ENCODE measurements at regions not wholly inside any gene's neighbourhood (a gene's known extent, or its start where the extent isn't known, plus 50 kb on each side); places are given as distances from the start of the nearest gene placed in this dataset.
"Not testable (repeated sequence)": the region's sequence is repeated elsewhere in the genome, so short reads cannot be mapped to it uniquely, and the experiment has no call there.

DNA sequence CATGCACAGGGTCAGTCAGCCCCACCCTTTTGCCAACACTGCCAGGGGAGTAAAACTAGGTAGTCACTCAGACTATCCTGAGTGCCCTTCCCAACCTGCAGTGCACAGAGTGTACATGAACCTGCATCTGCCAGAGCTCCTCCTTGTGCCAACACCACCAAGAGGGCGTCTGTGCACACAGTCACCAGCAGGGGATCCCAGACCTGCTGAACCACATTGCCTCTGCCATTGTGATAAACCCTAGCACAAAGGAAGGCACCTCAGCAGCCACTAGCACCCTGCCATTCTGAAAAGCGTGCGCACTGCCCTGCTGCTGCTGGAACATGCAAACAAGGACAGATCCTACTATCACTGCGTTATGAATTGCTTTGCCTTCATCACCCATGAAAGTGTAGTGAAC, 247.8 kb upstream of the POU3F4 start:
- 73% methylated on average over 4 of the region's 4 CpGs for WGBS
- no peaks in the 10 kb centered on the region for H3K27me3 ChIP-seq (ENCODE audit: control insufficient read depth in 4 of 4, insufficient read depth in 4 of 4, low read length in 3 of 4)
- no peak for DNase-seq (ENCODE audit: low spot score)
- H3K9ac ChIP-seq (ENCODE audit: low read depth in 1 of 2, low read length in 2 of 2): no peak overlapping the region
- no peaks in the 10 kb centered on the region for H3K9me3 ChIP-seq (ENCODE audit: control insufficient read depth in 4 of 4, low read length in 3 of 4)
- TF ChIP-seq JUND (IDR thresholded peaks at IDR 0.05): no peak
- TF ChIP-seq, protein P1, sequence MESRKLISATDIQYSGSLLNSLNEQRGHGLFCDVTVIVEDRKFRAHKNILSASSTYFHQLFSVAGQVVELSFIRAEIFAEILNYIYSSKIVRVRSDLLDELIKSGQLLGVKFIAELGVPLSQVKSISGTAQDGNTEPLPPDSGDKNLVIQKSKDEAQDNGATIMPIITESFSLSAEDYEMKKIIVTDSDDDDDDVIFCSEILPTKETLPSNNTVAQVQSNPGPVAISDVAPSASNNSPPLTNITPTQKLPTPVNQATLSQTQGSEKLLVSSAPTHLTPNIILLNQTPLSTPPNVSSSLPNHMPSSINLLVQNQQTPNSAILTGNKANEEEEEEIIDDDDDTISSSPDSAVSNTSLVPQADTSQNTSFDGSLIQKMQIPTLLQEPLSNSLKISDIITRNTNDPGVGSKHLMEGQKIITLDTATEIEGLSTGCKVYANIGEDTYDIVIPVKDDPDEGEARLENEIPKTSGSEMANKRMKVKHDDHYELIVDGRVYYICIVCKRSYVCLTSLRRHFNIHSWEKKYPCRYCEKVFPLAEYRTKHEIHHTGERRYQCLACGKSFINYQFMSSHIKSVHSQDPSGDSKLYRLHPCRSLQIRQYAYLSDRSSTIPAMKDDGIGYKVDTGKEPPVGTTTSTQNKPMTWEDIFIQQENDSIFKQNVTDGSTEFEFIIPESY (IDR thresholded peaks at IDR 0.05): no peak
- no peak for TF ChIP-seq EGR1 (IDR thresholded peaks at IDR 0.05; ENCODE audit: low read depth in 2 of 2)
- H3K4me3 ChIP-seq (ENCODE audit: low read depth in 1 of 3, low read length in 3 of 3): no peak overlapping the region
- H3K4me1 ChIP-seq (ENCODE audit: control insufficient read depth in 4 of 4, insufficient read depth in 4 of 4, low read length in 3 of 4): no peaks in the 10 kb centered on the region
- no peaks in the 10 kb centered on the region for H3K36me3 ChIP-seq (ENCODE audit: control insufficient read depth in 4 of 4, insufficient read depth in 3 of 4, low read depth in 1 of 4, low read length in 3 of 4)
- H3K27ac ChIP-seq (ENCODE audit: low read depth in 1 of 2, low read length in 2 of 2): no peak overlapping the region

GRCh38 chrX:83262218-83262617, 245.9 kb upstream of the POU3F4 start:
- not testable (repeated sequence) for H3K4me3 ChIP-seq (ENCODE audit: low read depth in 1 of 3, low read length in 3 of 3); DNase-seq (ENCODE audit: low spot score); H3K36me3 ChIP-seq (ENCODE audit: control insufficient read depth in 4 of 4, insufficient read depth in 3 of 4, low read depth in 1 of 4, low read length in 3 of 4); H3K4me1 ChIP-seq (ENCODE audit: control insufficient read depth in 4 of 4, insufficient read depth in 4 of 4, low read length in 3 of 4); H3K27me3 ChIP-seq (ENCODE audit: control insufficient read depth in 4 of 4, insufficient read depth in 4 of 4, low read length in 3 of 4); H3K27ac ChIP-seq (ENCODE audit: low read depth in 1 of 2, low read length in 2 of 2); H3K9ac ChIP-seq (ENCODE audit: low read depth in 1 of 2, low read length in 2 of 2); H3K9me3 ChIP-seq (ENCODE audit: control insufficient read depth in 4 of 4, low read length in 3 of 4)
- 86% methylated on average over 1 of the region's 1 CpG for WGBS

DNA sequence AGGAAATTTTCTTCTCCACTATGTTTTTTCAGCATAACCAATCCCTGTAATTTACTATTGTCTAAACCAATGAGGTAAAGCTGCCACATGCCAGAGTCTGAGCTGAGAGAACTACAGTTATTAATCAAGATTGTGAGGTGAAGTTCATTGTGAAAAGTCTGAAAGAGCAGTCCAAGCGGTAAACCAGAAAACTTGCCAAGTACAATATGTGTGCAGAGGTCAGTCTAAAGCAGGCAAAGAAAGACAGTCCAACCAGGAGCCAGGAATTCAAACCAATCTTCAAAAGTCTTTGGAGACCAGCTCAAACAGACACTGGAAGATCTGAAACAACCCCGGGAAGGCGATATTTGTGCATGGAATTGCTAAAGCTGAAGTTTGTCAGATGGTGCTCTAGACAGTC, 229.1 kb upstream of the POU3F4 start:
- Histone ChIP-seq H3K4me1 (ENCODE audit: control insufficient read depth in 4 of 4, insufficient read depth in 4 of 4, low read length in 3 of 4) (no peaks in the 10 kb centered on the region), H3K4me3 (ENCODE audit: low read depth in 1 of 3, low read length in 3 of 3) (no peak overlapping the region)
- no peak for DNase-seq (ENCODE audit: low spot score)

More for the DNA sequence above, 229.1 kb upstream of the POU3F4 start:
- TF ChIP-seq HNF4G (IDR thresholded peaks at IDR 0.05) (no peak), FOXA2 (IDR thresholded peaks at IDR 0.05) (no peak), FOXA1 (IDR thresholded peaks at IDR 0.05) (no peak), EGR1 (IDR thresholded peaks at IDR 0.05; ENCODE audit: low read depth in 2 of 2) (no peak), GABPA (IDR thresholded peaks at IDR 0.05 in 1 of 2, conservative IDR thresholded peaks at IDR 0.05 in 1 of 2) (no peak), JUND (IDR thresholded peaks at IDR 0.05) (no peak), YY1 (IDR thresholded peaks at IDR 0.05) (no peak), HNF4A (conservative IDR thresholded peaks at IDR 0.05) (no peak), SP1 (IDR thresholded peaks at IDR 0.05) (no peak), RAD21 (IDR thresholded peaks at IDR 0.05) (no peak), TAF1 (conservative IDR thresholded peaks at IDR 0.05) (no peak)
- TF ChIP-seq, protein P1 (IDR thresholded peaks at IDR 0.05): no peak
- TF ChIP-seq, protein P2, sequence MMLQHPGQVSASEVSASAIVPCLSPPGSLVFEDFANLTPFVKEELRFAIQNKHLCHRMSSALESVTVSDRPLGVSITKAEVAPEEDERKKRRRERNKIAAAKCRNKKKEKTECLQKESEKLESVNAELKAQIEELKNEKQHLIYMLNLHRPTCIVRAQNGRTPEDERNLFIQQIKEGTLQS (IDR thresholded peaks at IDR 0.05): no peak
- TF ChIP-seq, protein P3, sequence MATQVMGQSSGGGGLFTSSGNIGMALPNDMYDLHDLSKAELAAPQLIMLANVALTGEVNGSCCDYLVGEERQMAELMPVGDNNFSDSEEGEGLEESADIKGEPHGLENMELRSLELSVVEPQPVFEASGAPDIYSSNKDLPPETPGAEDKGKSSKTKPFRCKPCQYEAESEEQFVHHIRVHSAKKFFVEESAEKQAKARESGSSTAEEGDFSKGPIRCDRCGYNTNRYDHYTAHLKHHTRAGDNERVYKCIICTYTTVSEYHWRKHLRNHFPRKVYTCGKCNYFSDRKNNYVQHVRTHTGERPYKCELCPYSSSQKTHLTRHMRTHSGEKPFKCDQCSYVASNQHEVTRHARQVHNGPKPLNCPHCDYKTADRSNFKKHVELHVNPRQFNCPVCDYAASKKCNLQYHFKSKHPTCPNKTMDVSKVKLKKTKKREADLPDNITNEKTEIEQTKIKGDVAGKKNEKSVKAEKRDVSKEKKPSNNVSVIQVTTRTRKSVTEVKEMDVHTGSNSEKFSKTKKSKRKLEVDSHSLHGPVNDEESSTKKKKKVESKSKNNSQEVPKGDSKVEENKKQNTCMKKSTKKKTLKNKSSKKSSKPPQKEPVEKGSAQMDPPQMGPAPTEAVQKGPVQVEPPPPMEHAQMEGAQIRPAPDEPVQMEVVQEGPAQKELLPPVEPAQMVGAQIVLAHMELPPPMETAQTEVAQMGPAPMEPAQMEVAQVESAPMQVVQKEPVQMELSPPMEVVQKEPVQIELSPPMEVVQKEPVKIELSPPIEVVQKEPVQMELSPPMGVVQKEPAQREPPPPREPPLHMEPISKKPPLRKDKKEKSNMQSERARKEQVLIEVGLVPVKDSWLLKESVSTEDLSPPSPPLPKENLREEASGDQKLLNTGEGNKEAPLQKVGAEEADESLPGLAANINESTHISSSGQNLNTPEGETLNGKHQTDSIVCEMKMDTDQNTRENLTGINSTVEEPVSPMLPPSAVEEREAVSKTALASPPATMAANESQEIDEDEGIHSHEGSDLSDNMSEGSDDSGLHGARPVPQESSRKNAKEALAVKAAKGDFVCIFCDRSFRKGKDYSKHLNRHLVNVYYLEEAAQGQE (IDR thresholded peaks at IDR 0.05): no peak
- TF ChIP-seq, protein P4, sequence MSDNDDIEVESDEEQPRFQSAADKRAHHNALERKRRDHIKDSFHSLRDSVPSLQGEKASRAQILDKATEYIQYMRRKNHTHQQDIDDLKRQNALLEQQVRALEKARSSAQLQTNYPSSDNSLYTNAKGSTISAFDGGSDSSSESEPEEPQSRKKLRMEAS (IDR thresholded peaks at IDR 0.05): no peak
- TF ChIP-seq, protein P5, sequence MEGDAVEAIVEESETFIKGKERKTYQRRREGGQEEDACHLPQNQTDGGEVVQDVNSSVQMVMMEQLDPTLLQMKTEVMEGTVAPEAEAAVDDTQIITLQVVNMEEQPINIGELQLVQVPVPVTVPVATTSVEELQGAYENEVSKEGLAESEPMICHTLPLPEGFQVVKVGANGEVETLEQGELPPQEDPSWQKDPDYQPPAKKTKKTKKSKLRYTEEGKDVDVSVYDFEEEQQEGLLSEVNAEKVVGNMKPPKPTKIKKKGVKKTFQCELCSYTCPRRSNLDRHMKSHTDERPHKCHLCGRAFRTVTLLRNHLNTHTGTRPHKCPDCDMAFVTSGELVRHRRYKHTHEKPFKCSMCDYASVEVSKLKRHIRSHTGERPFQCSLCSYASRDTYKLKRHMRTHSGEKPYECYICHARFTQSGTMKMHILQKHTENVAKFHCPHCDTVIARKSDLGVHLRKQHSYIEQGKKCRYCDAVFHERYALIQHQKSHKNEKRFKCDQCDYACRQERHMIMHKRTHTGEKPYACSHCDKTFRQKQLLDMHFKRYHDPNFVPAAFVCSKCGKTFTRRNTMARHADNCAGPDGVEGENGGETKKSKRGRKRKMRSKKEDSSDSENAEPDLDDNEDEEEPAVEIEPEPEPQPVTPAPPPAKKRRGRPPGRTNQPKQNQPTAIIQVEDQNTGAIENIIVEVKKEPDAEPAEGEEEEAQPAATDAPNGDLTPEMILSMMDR (IDR thresholded peaks at IDR 0.05; ENCODE audit: low read depth, low read length, missing input control): no peak
- Histone ChIP-seq H3K36me3 (ENCODE audit: control insufficient read depth in 4 of 4, insufficient read depth in 3 of 4, low read depth in 1 of 4, low read length in 3 of 4) (no peaks in the 10 kb centered on the region), H3K27me3 (ENCODE audit: control insufficient read depth in 4 of 4, insufficient read depth in 4 of 4, low read length in 3 of 4) (no peaks in the 10 kb centered on the region), H3K27ac (ENCODE audit: low read depth in 1 of 2, low read length in 2 of 2) (no peak overlapping the region), H3K9ac (ENCODE audit: low read depth in 1 of 2, low read length in 2 of 2) (no peak overlapping the region), H3K9me3 (ENCODE audit: control insufficient read depth in 4 of 4, low read length in 3 of 4) (no peaks in the 10 kb centered on the region)
- WGBS: 46% methylated on average over 3 of the region's 3 CpGs

All from liver (tissue), 8 donors.